ENCODE measurements at regions not wholly inside any gene's neighbourhood (a gene's known extent, or its start where the extent isn't known, plus 50 kb on each side); places are given as distances from the start of the nearest gene placed in this dataset.

DNA sequence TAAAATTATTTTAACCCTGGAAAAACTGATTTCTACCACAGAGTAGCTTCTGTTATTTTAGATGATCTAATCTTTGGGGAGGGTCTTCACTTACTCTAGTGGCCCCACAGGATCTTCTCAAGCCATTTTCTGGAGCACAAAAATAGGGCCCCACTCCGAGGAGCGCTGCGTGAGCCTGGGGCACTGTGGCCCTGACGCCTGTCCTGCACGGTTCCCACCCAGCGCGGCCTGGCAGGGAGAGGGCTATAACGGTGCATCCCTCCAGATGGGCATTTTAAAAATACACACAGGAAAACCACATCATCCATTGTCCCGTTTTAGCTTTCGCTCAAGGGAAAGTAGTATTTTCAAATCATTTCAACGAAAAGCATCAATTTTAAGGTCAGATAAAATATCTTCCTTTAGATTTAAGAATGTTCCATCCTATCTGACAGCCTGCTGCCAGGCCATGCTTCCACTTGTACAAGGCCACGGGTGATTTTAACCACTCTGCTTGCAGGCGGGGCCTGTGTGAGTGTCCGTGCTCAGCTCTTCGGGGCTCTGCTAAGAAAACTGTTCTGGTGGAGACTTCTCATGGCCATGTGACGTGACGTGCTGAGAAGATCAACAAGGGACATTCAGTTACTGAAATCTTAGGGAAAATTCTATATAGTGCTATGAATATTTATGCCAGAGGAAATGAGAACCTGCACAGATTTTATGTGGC, 683.8 kb upstream of the SGCG start:
- 74% methylated on average over 17 of the region's 17 CpGs for WGBS
- no peak overlapping the region for H3K4me3 ChIP-seq (ENCODE audit: low read length in 2 of 2)

DNA sequence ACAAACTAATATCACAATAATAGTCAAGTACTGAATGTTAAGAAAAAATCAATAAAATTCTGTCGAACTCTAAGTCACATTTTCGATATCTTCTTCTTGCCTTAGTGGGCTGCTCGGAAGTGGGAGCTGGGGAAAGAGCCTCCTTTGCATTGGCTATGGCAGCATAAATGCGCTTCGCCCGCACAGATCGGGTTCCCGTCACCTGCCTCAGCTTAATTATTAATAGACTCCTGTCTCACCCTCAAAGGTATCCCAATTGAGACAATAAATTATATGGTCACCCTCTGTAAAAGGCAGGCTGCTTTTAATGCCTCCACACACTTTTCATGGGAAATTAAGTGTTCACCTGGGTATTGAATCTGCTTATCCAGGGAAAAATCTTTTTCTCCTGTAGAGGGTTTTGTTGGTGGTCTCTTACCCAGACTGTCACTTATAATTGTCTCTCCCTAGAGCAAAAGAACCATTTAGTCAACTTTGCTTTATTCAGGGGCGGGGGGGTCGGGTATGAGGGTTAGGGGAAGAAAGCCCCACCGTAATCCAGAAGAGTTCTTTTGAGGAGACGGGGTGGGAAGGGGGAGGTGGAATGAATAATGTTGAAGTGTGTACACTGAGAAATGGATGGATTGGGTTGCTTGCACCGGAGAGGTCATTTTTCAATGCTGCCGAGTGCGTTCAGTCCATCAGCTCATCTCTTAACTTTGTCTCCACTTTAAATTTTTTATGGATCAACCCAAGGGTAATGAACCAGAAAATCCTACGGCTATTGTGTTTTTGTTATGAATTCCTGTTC, 682.6 kb upstream of the SGCG start:
- no peak for DNase-seq (ENCODE audit: low read depth in 6 of 9, low spot score in 9 of 9)
- Histone ChIP-seq H3K4me1 (ENCODE audit: control insufficient read depth in 2 of 2, insufficient read depth in 2 of 2, low read length in 2 of 2) (no peaks in the 10 kb centered on the region), H3K9me3 (ENCODE audit: control insufficient read depth in 2 of 2, insufficient read depth in 1 of 2, low read length in 1 of 2) (no peaks in the 10 kb centered on the region), H3K27ac (ENCODE audit: low read depth in 1 of 2, low read length in 1 of 2) (no peak overlapping the region), H3K4me3 (ENCODE audit: low read length in 2 of 2) (no peak overlapping the region), H3K27me3 (ENCODE audit: control insufficient read depth in 2 of 2, insufficient read depth in 1 of 2, low read length in 1 of 2) (no peaks in the 10 kb centered on the region), H3K36me3 (ENCODE audit: control insufficient read depth in 2 of 2, insufficient read depth in 2 of 2, low read length in 1 of 2) (no peaks in the 10 kb centered on the region)
- 92% methylated on average over 16 of the region's 16 CpGs for WGBS

More for the DNA sequence above, 683.8 kb upstream of the SGCG start:
- Histone ChIP-seq H3K9me3 (ENCODE audit: control insufficient read depth in 2 of 2, insufficient read depth in 1 of 2, low read length in 1 of 2) (no peaks in the 10 kb centered on the region), H3K4me1 (ENCODE audit: control insufficient read depth in 2 of 2, insufficient read depth in 2 of 2, low read length in 2 of 2) (no peaks in the 10 kb centered on the region), H3K27me3 (ENCODE audit: control insufficient read depth in 2 of 2, insufficient read depth in 1 of 2, low read length in 1 of 2) (no peaks in the 10 kb centered on the region), H3K27ac (ENCODE audit: low read depth in 1 of 2, low read length in 1 of 2) (no peak overlapping the region), H3K36me3 (ENCODE audit: control insufficient read depth in 2 of 2, insufficient read depth in 2 of 2, low read length in 1 of 2) (no peaks in the 10 kb centered on the region)
- DNase-seq (ENCODE audit: low read depth in 6 of 9, low spot score in 9 of 9) = no peak

DNA sequence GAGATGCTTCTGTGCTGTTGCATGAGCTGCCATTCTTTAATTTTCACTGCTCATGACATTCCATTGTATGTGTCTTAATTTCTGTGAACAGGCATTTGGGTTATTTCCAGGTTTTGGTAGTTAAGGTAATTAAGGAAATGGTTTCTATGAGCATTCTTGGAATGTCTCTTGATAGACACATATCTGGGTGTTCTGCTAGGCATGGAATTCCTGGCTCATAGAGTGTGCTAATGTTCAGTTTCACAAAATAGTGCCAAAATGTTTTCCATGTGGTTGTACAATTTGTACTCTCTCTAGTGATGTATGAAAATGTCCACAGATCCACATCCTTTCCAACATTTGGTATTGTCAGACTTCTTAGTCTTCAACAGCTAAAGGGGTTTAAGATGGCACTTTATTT, 680.9 kb upstream of the SGCG start:
- Histone ChIP-seq H3K36me3 (ENCODE audit: control insufficient read depth in 2 of 2, insufficient read depth in 2 of 2, low read length in 1 of 2) (no peaks in the 10 kb centered on the region), H3K4me3 (ENCODE audit: low read length in 2 of 2) (no peak overlapping the region), H3K27ac (ENCODE audit: low read depth in 1 of 2, low read length in 1 of 2) (no peak overlapping the region), H3K9me3 (ENCODE audit: control insufficient read depth in 2 of 2, insufficient read depth in 1 of 2, low read length in 1 of 2) (no peaks in the 10 kb centered on the region), H3K4me1 (ENCODE audit: control insufficient read depth in 2 of 2, insufficient read depth in 2 of 2, low read length in 2 of 2) (no peaks in the 10 kb centered on the region), H3K27me3 (ENCODE audit: control insufficient read depth in 2 of 2, insufficient read depth in 1 of 2, low read length in 1 of 2) (no peaks in the 10 kb centered on the region)
- no peak for DNase-seq (ENCODE audit: low read depth in 6 of 9, low spot score in 9 of 9)

DNA sequence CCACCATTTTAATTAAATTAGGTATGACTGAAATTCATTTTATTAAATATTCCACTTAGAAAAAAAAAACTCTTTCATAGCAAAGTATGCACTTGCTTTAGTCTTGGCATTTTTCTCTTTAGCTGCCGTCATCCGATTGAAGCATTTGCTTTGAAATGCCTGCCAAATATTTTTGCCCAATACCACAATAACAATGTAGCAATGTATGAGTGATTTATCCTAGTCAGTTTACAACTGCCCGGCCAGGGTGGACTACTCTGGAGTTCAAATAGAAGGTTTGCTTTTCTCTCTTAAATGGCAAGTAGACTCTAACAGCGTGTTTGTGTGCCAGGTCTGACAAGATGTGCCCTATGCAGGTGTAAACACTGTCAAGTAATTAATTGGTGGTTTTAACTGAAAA, 675.3 kb upstream of the SGCG start:
- Histone ChIP-seq H3K27ac (ENCODE audit: low read depth in 1 of 2, low read length in 1 of 2) (no peak overlapping the region), H3K36me3 (ENCODE audit: control insufficient read depth in 2 of 2, insufficient read depth in 2 of 2, low read length in 1 of 2) (no peaks in the 10 kb centered on the region), H3K4me3 (ENCODE audit: low read length in 2 of 2) (no peak overlapping the region), H3K4me1 (ENCODE audit: control insufficient read depth in 2 of 2, insufficient read depth in 2 of 2, low read length in 2 of 2) (no peaks in the 10 kb centered on the region), H3K9me3 (ENCODE audit: control insufficient read depth in 2 of 2, insufficient read depth in 1 of 2, low read length in 1 of 2) (no peaks in the 10 kb centered on the region), H3K27me3 (ENCODE audit: control insufficient read depth in 2 of 2, insufficient read depth in 1 of 2, low read length in 1 of 2) (no peaks in the 10 kb centered on the region)
- 89% methylated on average over 4 of the region's 4 CpGs for WGBS
- no peak for DNase-seq (ENCODE audit: low read depth in 6 of 9, low spot score in 9 of 9)

DNA sequence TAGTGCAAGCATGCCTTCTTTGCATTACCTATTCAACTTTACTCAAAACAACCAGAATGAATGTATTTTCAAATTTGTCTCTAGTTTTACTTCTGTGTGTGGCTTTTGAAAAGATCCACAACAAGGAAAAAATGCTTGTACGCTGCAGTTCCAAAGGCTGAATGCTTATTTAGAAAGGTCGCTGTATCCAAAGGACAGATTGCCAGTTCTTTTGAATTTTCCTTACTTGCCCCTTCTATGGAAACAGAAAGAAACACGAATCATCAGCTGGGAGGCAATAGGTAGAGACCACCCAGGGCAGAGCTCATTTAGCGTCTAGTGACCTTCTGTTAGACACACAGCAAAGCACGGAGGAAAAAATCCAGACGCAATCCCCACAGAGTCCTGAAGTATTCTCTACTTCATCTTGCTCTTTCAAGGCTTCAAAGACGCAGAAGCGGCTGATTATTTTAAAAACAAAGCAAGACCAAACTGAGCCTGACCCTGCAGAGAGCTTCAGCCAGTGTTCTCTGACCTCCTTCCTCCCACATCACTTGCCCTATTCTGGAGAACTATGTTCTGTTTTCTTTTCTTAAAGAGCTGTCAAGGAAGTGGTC, 674.6 kb upstream of the SGCG start:
- DNase-seq (ENCODE audit: low read depth in 6 of 9, low spot score in 9 of 9) = no peak
- no peaks in the 10 kb centered on the region for H3K9me3 ChIP-seq (ENCODE audit: control insufficient read depth in 2 of 2, insufficient read depth in 1 of 2, low read length in 1 of 2)
- H3K4me3 ChIP-seq (ENCODE audit: low read length in 2 of 2) = no peak overlapping the region
- no peaks in the 10 kb centered on the region for H3K4me1 ChIP-seq (ENCODE audit: control insufficient read depth in 2 of 2, insufficient read depth in 2 of 2, low read length in 2 of 2)
- WGBS = 79% methylated on average over 8 of the region's 8 CpGs
- no peaks in the 10 kb centered on the region for H3K36me3 ChIP-seq (ENCODE audit: control insufficient read depth in 2 of 2, insufficient read depth in 2 of 2, low read length in 1 of 2)
- H3K27ac ChIP-seq (ENCODE audit: low read depth in 1 of 2, low read length in 1 of 2) = no peak overlapping the region
- no peaks in the 10 kb centered on the region for H3K27me3 ChIP-seq (ENCODE audit: control insufficient read depth in 2 of 2, insufficient read depth in 1 of 2, low read length in 1 of 2)

DNA sequence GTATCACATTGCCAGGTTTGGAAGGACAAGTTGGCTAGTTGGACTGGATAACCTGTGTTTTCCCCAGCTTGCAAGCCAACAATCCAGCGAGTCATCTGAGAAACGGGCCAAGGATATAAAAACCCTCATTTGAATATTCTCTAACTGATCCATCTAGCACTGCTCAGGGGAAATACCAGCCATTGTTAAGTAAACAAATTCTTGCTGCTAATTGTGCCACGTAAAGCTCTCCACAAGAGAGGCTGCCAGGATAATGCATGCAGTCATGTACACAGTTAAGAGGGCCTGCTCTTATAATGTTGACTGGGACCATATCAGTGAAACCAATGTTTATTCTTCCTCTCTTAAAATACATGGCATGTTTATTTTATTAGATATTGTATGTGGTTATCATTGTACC, 663.2 kb upstream of the SGCG start:
- DNase-seq (ENCODE audit: low read depth in 6 of 9, low spot score in 9 of 9) = no peak
- H3K27me3 ChIP-seq (ENCODE audit: control insufficient read depth in 2 of 2, insufficient read depth in 1 of 2, low read length in 1 of 2) = no peaks in the 10 kb centered on the region
- H3K36me3 ChIP-seq (ENCODE audit: control insufficient read depth in 2 of 2, insufficient read depth in 2 of 2, low read length in 1 of 2) = no peaks in the 10 kb centered on the region
- no peaks in the 10 kb centered on the region for H3K9me3 ChIP-seq (ENCODE audit: control insufficient read depth in 2 of 2, insufficient read depth in 1 of 2, low read length in 1 of 2)
- H3K4me1 ChIP-seq (ENCODE audit: control insufficient read depth in 2 of 2, insufficient read depth in 2 of 2, low read length in 2 of 2) = no peaks in the 10 kb centered on the region
- 58% methylated on average over 3 of the region's 3 CpGs for WGBS
- H3K27ac ChIP-seq (ENCODE audit: low read depth in 1 of 2, low read length in 1 of 2) = no peak overlapping the region
- H3K4me3 ChIP-seq (ENCODE audit: low read length in 2 of 2) = no peak overlapping the region

DNA sequence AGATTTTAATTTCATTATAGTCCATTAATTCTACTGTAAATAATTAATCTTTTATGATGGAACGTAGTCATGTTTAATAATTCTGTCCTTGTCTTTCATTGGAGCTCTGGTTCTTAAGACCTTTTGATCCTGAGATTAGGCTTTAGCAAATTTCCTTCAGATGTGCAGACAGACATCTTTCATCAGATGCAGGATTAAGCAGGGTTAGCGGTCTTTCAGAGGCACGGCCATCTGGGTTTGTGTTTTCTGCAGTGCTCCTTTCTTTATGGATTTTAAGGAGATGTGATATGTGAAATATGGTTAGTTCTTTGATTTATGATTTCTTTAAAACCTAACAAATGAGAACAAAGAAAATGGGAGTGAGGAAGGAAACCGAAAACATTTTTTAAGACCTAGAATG, 643.9 kb upstream of the SGCG start:
- H3K27me3 ChIP-seq (ENCODE audit: control insufficient read depth in 2 of 2, insufficient read depth in 1 of 2, low read length in 1 of 2) = no peaks in the 10 kb centered on the region
- 90% methylated on average over 4 of the region's 4 CpGs for WGBS
- no peaks in the 10 kb centered on the region for H3K9me3 ChIP-seq (ENCODE audit: control insufficient read depth in 2 of 2, insufficient read depth in 1 of 2, low read length in 1 of 2)
- no peak overlapping the region for H3K27ac ChIP-seq (ENCODE audit: low read depth in 1 of 2, low read length in 1 of 2)
- no peak for DNase-seq (ENCODE audit: low read depth in 6 of 9, low spot score in 9 of 9)
- H3K4me1 ChIP-seq (ENCODE audit: control insufficient read depth in 2 of 2, insufficient read depth in 2 of 2, low read length in 2 of 2) = no peaks in the 10 kb centered on the region
- no peaks in the 10 kb centered on the region for H3K36me3 ChIP-seq (ENCODE audit: control insufficient read depth in 2 of 2, insufficient read depth in 2 of 2, low read length in 1 of 2)
- no peak overlapping the region for H3K4me3 ChIP-seq (ENCODE audit: low read length in 2 of 2)

DNA sequence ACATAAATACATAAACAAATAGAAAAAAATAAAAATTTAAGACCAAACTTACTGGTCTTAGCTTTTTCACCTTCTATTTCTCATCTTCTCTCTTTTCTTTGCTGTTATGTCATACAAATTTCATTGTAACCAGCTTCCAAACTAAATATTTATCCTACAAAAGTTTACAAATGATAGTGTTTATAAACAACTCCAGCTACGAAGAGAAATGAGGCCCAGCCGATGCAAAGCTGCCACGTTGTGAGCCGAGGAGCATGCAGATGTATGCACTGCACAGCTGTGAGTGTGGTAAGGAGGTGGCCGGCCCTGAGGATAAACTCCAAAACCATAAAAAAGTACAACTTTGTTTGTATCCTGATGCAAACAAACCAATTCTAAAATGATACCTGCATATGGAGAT, 642.4 kb upstream of the SGCG start:
- Histone ChIP-seq H3K36me3 (ENCODE audit: control insufficient read depth in 2 of 2, insufficient read depth in 2 of 2, low read length in 1 of 2) (no peaks in the 10 kb centered on the region), H3K4me1 (ENCODE audit: control insufficient read depth in 2 of 2, insufficient read depth in 2 of 2, low read length in 2 of 2) (no peaks in the 10 kb centered on the region), H3K9me3 (ENCODE audit: control insufficient read depth in 2 of 2, insufficient read depth in 1 of 2, low read length in 1 of 2) (no peaks in the 10 kb centered on the region), H3K27me3 (ENCODE audit: control insufficient read depth in 2 of 2, insufficient read depth in 1 of 2, low read length in 1 of 2) (no peaks in the 10 kb centered on the region), H3K27ac (ENCODE audit: low read depth in 1 of 2, low read length in 1 of 2) (no peak overlapping the region), H3K4me3 (ENCODE audit: low read length in 2 of 2) (no peak overlapping the region)
- WGBS = 93% methylated on average over 5 of the region's 5 CpGs
- DNase-seq (ENCODE audit: low read depth in 6 of 9, low spot score in 9 of 9) = no peak

DNA sequence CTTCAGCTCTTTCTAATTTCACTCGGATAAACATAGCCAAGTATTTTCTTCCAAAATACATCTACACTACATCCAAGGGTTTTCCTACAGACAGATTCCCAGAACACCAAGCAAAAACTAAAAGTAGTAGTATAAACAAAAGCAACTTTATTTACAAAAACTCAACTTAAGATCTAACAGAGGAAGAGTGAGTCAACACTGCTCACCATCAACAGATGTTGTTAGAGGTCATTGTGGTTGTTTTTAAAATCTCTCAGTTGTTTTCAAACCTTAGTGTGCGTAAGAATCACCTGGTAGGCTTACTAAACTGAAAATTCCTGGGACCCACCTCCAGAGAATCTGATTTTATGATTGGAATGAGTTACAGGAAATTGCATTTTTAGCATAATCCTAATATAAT, 631.7 kb upstream of the SGCG start:
- 93% methylated on average over 2 of the region's 2 CpGs for WGBS

More for the DNA sequence above, 631.7 kb upstream of the SGCG start:
- Histone ChIP-seq H3K27ac (ENCODE audit: low read depth in 1 of 2, low read length in 1 of 2) (no peak overlapping the region), H3K36me3 (ENCODE audit: control insufficient read depth in 2 of 2, insufficient read depth in 2 of 2, low read length in 1 of 2) (no peaks in the 10 kb centered on the region), H3K9me3 (ENCODE audit: control insufficient read depth in 2 of 2, insufficient read depth in 1 of 2, low read length in 1 of 2) (peaks cover 3 to 8% of the 10 kb centered on the region in 2 donors), H3K4me1 (ENCODE audit: control insufficient read depth in 2 of 2, insufficient read depth in 2 of 2, low read length in 2 of 2) (no peaks in the 10 kb centered on the region), H3K27me3 (ENCODE audit: control insufficient read depth in 2 of 2, insufficient read depth in 1 of 2, low read length in 1 of 2) (no peaks in the 10 kb centered on the region), H3K4me3 (ENCODE audit: low read length in 2 of 2) (no peak overlapping the region)
- DNase-seq (ENCODE audit: low read depth in 6 of 9, low spot score in 9 of 9) = no peak
